Mucosa of descending colon (tissue), 3 donors: ENCODE measurements at regions not wholly inside any gene's neighbourhood (a gene's known extent, or its start where the extent isn't known, plus 50 kb on each side); places are given as distances from the start of the nearest gene placed in this dataset.
"Not testable (repeated sequence)": the region's sequence is repeated elsewhere in the genome, so short reads cannot be mapped to it uniquely, and the experiment has no call there.

Source experiments
- ATAC-seq: fragments of 200-7000 bp; cut with Tn5 transposase; one replicate; pipeline ENCODE4 v1.9.1; 2020; ENCODE audit warnings: mild to moderate bottlenecking, moderate library complexity
- DNase-seq, 3 donors: peaks; one replicate each; pipeline ENCODE4 v3.0.0-alpha.2; 2020
- H3K36me3 ChIP-seq: fragments of 200-600 bp; one replicate; pipeline ENCODE4 v1.8.0; 2021; ENCODE audit warnings: low read depth, mild to moderate bottlenecking
- H3K4me1 ChIP-seq: fragments of 200-600 bp; one replicate; pipeline ENCODE4 v1.8.0; 2021; ENCODE audit warnings: low read depth, mild to moderate bottlenecking
- H3K4me3 ChIP-seq: fragments of 200-600 bp; one replicate; pipeline ENCODE4 v1.8.0; 2021; ENCODE audit warnings: mild to moderate bottlenecking
- H3K9me3 ChIP-seq: fragments of 200-600 bp; one replicate; pipeline ENCODE4 v1.8.0; 2021; ENCODE audit warnings: mild to moderate bottlenecking
- intact Hi-C, 2 donors: fragments of 100-400 bp; cut with DNase I in 1 of 2; cut with micrococcal nuclease in 1 of 2; formaldehyde crosslinking; loops; one replicate each; pipeline versions ENCODE4 v1.11.0 to v1.11.1; 2022; cut with DNase I, micrococcal nuclease
- TF ChIP-seq, protein P1 (sequence below): fragments of 200-600 bp; IDR thresholded peaks from one replicate; pipeline ENCODE4 v1.8.0; 2022; ENCODE audit warnings: antibody characterized with exemption, mild to moderate bottlenecking
- donor health status: DM: no; HTN: no; CAD: no; lungs with moderate emphysema.
- donor health status: DM: no; HTN: no; CAD: no.
- donor health status: DM: no; HTN: yes; CAD: no.

DNA sequence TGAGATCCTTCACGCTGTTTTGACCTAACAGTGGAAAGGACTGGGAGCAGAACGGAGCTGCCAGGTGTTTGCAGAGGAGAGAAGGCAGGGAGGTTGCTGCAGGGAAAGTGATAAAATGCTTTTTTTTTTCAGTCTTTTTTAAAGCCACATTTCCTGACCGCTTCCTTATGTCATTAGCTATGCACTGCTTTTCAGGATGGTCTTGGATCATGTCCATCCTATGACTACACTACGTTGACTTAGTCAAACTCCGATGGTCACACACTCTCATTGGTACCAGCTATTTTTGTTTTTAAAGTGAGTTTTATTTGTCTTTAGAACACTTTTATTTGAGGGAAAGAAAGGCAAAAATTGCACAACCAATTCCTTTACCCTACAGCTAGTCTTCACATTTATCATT lies 89.2 kb upstream of the EXOC2 start:
- ATAC-seq (no peak), DNase-seq (no peak)
- intact Hi-C loops = no loop called here

DNA sequence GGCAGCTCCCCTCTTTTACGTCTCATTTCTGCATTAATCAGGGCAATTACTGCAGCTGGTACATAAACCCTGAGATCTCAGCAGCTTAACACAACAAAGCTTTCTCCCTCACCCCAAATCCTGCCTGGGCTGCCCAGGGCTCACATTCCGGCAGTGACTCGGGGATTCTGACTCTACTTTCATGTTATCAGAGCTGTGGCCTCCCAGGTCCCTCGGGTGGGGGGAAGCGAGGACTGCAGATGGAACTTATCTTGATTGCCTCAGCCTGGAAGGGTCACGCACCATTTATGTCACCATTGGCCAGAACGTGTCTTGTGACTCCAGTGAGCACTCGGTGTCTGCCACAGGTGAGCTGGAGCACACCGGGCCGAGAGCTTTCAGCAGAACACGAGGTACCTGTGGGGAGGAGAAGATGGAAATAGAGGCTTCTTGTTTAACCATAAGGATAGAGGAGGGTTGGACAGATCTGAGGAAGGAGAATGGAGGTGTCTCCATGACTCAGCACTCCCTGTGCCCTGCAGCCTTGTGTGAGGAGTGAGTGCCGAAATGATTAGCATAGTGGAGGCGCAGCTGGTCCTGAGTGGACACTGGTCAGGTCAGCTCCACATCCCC lies 88.5 kb upstream of the EXOC2 start:
- no peak for ATAC-seq
- Histone ChIP-seq H3K4me1 (no peaks in the 10 kb centered on the region), H3K36me3 (no peaks in the 10 kb centered on the region), H3K4me3 (no peak overlapping the region), H3K9me3 (no peaks in the 10 kb centered on the region)
- DNase-seq = no peak
- TF ChIP-seq, protein P1, sequence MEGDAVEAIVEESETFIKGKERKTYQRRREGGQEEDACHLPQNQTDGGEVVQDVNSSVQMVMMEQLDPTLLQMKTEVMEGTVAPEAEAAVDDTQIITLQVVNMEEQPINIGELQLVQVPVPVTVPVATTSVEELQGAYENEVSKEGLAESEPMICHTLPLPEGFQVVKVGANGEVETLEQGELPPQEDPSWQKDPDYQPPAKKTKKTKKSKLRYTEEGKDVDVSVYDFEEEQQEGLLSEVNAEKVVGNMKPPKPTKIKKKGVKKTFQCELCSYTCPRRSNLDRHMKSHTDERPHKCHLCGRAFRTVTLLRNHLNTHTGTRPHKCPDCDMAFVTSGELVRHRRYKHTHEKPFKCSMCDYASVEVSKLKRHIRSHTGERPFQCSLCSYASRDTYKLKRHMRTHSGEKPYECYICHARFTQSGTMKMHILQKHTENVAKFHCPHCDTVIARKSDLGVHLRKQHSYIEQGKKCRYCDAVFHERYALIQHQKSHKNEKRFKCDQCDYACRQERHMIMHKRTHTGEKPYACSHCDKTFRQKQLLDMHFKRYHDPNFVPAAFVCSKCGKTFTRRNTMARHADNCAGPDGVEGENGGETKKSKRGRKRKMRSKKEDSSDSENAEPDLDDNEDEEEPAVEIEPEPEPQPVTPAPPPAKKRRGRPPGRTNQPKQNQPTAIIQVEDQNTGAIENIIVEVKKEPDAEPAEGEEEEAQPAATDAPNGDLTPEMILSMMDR = no peak
- intact Hi-C loops = no loop called here

More for the DNA sequence above, 89.2 kb upstream of the EXOC2 start:
- H3K4me1 ChIP-seq = no peaks in the 10 kb centered on the region
- no peaks in the 10 kb centered on the region for H3K9me3 ChIP-seq
- TF ChIP-seq, protein P1 = no peak
- no peak overlapping the region for H3K4me3 ChIP-seq
- H3K36me3 ChIP-seq = no peaks in the 10 kb centered on the region

DNA sequence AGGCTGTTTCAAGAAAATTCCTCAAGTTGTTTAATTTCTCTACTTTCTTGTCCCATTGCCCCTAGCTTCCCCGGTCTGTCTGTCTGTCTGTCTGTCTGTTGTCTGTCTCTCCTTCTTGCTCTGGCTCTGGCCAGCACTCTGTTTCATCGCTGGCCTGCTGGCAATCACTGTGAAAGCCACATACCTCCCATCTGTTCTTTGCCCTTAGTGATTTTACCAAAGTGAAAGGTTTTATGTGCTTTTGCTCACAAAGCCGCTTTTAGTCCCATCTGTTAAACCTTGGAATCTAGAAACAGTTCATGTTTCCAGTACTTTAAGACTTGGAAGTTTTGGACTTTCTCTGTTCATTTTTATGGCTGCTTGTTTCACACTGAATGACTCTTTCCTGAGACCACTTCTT lies 87.8 kb upstream of the EXOC2 start:
- intact Hi-C loops = no loop called here
- Histone ChIP-seq H3K36me3 (no peaks in the 10 kb centered on the region), H3K4me3 (no peak overlapping the region), H3K4me1 (no peaks in the 10 kb centered on the region), H3K9me3 (no peaks in the 10 kb centered on the region)
- ATAC-seq (no peak), DNase-seq (no peak)
- TF ChIP-seq, protein P1 = no peak

DNA sequence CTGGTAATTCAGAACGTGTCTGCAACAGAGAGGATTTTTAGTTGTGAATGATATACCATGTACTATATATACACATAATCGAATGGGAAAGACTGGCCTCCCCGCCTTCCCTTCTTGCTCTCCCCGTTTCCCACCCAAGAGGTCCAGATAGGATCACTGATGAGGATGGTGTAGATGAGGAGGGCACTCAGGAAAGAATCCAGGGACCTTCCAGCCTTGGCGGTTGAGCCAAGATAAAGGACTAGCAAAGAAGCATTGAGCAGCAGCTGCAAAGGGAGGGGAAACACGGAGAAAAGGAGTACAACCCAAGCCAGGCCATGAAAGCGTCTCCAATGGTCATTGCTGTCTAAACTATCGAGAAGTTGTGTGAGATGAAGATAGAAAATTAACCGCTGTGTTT lies 84.0 kb upstream of the EXOC2 start:
- intact Hi-C loops = no loop called here
- no peaks in the 10 kb centered on the region for H3K9me3 ChIP-seq
- H3K4me3 ChIP-seq = no peak overlapping the region
- no peaks in the 10 kb centered on the region for H3K4me1 ChIP-seq
- no peaks in the 10 kb centered on the region for H3K36me3 ChIP-seq
- DNase-seq (no peak), ATAC-seq (no peak)
- TF ChIP-seq, protein P1 = no peak

DNA sequence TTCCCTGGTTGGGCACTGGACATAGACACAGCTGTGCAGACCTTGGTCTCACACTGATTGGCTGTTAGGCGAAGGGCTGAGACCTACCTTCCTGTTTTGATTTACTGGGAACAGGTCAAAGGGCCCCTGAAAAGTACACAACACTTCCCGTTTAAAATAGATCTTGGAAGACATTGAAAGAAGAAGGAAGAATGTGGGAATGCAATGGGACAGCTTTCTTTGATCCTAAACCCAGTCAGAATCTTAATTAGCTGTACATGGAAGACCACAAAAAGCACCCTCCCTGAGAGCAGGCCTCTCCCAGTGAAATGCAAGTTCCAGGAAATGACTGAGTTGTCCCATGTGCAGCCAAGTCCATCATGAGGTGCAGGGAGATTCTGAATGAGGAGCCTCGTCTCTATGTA lies 83.6 kb upstream of the EXOC2 start:
- no peaks in the 10 kb centered on the region for H3K9me3 ChIP-seq
- no peaks in the 10 kb centered on the region for H3K36me3 ChIP-seq
- DNase-seq (no peak), ATAC-seq (no peak)
- no peak overlapping the region for H3K4me3 ChIP-seq
- TF ChIP-seq, protein P1 = no peak
- intact Hi-C loops = no loop called here
- no peaks in the 10 kb centered on the region for H3K4me1 ChIP-seq

DNA sequence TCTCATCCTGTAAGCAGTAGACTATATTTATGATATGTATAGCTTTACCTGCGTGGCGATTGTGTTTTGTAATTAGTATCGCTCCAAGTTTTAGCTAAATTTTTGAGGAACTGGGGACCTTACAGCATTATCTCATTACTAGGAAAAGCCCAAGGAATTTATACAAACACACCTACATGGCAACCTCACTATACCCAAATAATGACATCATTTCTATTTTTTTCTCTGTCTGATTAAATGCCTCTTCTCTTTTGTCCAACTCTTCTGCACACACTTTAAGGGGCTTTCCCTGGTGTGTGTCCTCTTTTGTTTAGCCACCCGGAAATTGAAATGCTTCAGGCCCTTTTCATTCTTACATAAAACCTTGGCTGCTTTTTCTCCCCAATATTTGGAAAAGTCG lies 82.9 kb upstream of the EXOC2 start:
- no peak for DNase-seq
- H3K36me3 ChIP-seq = no peaks in the 10 kb centered on the region
- intact Hi-C loops = no loop called here
- H3K4me3 ChIP-seq = no peak overlapping the region
- no peaks in the 10 kb centered on the region for H3K9me3 ChIP-seq
- TF ChIP-seq, protein P1 = no peak
- no peaks in the 10 kb centered on the region for H3K4me1 ChIP-seq
- ATAC-seq = no peak

DNA sequence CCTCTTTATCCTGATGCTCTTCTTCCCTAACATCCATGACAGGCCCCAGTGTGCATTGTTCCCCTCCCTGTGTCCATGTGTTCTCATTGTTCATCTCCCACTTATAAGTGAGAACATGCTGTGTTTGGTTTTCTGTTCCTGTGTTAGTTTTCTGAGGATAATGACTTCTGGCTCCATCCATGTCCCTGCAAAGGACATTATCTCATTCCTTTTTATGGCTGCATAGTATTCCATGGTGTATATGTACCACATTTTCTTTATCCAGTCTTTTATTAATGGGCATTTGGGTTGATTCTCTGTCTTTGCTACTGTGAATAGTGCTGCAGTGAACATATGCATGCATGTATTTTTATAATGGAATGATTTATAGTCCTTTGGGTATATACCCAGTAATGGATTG lies 78.7 kb upstream of the EXOC2 start:
- DNase-seq = not testable (repeated sequence)

More for the DNA sequence above, 78.7 kb upstream of the EXOC2 start:
- H3K9me3 ChIP-seq, ATAC-seq, intact Hi-C loops, H3K36me3 ChIP-seq, H3K4me3 ChIP-seq, H3K4me1 ChIP-seq: not testable (repeated sequence)
